LHCN-M2 (cell line): ENCODE measurements at regions not wholly inside any gene's neighbourhood (a gene's known extent, or its start where the extent isn't known, plus 50 kb on each side); places are given as distances from the start of the nearest gene placed in this dataset.
A peak's percentile ranks its signal among the peaks of the same experiment; 100 is the strongest.
"Not testable (repeated sequence)": the region's sequence is repeated elsewhere in the genome, so short reads cannot be mapped to it uniquely, and the experiment has no call there.

Experiments
- DNase-seq: peaks from one replicate; pipeline ENCODE4 v3.0.0-alpha.2; 2012; ENCODE audit warnings: low read depth

GRCh38 chr4:104138116-104138515, 356.6 kb downstream of the CXXC4 start:
- no peak for DNase-seq

- no peak for DNase-seq
Measured at GRCh38 chr4:104129243-104129642, 365.5 kb downstream of the CXXC4 start.

DNA sequence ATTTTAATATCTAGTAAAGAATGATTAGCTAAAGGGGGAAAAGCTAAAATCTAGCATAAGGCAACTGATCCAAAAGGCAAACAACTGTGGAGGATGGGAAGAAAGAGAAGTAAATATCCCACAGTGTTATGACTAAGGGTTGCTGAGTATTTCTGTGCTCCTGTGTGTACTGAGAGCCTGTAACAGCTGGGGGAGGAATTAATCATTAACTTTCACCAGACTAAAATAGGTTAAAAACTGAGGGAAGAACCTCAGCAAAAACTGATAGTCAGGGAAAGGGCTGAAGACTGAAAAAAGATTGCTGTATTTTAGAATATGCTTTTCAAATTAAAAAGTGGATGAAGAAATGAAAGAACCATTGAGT, 365.9 kb downstream of the CXXC4 start:
- DNase-seq, result no peak

DNA sequence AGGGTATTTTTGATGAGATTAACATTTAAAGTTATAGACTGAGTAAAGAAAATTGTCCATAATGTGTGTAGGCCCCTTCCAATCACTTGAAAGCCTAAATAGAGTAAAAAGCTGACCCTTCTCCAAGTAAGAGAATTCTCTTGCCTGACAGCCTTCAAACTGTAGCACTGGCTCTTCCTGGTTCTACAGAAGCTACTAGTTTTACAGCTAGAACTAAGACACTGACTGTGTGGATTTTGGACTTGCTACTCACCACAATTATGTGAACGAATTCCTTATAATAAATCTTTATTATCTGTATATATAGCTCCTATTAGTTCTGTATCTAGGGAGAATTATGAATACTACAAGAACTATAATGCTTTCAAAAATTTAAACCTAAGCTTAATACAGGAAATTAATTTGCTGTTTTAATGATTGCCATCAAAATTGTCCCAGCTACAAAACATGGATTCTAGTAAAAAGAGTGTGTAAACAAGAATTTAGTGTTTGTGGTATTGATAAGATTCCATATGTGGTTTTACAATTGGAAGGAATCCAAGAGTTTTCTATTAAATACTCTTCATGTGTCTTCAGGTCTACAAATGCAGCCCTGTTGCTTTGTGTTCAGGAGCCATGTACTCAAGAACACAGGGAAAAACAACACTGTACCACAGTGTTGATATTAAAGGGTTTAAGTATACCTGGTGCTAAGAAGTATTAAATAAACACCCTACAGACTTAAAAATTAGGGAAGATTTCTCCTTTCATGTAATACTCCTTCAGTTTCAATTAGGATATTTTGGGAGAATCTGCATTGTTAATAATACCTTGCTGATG, 366.5 kb downstream of the CXXC4 start:
- no peak for DNase-seq

DNA sequence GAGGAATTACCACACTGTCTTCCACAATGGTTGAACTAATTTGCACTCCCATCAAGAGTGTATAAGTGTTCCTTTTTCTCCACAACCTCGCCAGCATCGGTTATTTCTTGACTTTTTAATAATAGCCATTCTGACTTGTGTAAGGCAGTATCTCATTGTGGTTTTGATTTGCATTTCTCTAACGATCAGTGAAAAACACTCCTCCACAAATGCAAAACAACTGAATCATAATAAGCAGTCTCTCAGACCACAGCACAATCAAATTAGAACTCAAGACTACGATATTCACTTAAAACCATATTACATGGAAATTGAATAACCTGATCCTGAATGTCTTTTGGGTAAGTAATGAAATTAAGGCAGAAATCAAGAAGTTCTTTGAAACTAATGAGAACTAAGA, 371.7 kb downstream of the CXXC4 start:
- DNase-seq, result no peak

- DNase-seq, result no peak
Measured at GRCh38 chr4:104117776-104118175, 376.9 kb downstream of the CXXC4 start.

GRCh38 chr4:104113850-104114249, 380.8 kb downstream of the CXXC4 start:
- DNase-seq, result no peak

- no peak for DNase-seq
Measured at GRCh38 chr4:104099141-104099540, 379.4 kb upstream of the TACR3 start.

- DNase-seq, result no peak
Measured at GRCh38 chr4:104093247-104093646, 373.5 kb upstream of the TACR3 start.

DNA sequence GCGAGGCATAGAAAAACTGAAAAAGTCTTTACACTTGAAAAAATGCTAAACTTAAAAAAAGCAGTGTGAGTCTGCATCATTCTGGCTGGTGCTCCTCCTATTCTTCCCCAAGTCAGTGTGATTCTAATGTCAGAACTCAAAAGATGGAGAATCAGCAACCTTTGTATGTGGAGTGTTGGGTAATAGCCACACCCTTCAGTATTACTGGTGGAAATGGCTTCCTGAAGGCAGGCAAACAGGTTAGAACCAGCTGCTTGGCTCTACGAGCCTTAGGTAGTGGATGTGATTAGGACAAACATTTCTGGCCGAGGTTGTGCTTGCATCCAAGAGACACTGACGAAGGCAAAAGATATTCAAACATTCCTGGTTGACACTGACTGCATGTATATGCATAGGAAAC, 353.4 kb upstream of the TACR3 start:
- no peak for DNase-seq

GRCh38 chr4:104066533-104066932, 346.7 kb upstream of the TACR3 start:
- DNase-seq, result no peak

DNA sequence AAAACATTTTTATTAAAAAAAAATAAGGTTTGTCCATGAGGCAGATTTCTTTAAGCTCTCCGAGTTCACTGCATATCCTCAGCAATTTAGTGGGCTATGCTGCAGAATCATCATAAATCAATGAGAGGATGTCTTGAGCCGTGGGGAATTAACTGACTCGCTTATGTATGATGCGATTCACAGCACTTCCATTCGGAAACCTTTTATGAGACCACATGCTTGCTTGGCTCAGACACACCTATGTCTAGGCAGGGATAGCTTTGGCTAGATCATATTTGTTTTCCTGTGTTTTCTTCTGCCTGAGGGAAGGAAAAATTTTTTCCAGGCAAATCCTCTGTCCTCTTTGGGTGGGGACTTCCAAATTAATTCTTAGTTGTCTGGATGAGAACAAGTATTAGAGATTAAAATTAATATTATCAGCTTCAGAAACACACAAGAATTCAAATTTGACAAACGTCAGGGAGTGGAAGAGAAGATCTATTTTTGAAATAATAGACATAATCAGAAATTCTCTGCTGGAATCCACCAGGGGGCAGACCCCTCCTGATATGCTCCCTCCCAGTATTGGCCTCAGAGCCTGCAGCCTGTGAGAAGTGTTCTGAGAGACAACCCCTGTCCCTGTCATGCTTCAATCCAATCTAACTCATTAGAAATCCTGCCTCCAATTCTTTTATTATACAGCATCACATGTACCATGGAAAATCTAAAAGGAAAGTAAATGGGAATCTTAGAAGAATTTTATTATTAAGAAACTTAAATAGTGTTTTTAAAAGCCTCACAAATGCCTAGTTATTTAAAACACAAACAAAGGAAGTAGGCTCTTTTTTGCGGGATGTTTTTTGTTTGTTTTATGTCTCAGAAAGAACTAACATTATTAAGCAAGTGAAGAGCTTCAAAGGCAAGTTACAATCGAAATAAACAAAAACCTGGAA, 345.1 kb upstream of the TACR3 start:
- peak; percentile 17 for DNase-seq

- DNase-seq, result no peak
Measured at GRCh38 chr4:104063341-104063740, 343.6 kb upstream of the TACR3 start.

DNA sequence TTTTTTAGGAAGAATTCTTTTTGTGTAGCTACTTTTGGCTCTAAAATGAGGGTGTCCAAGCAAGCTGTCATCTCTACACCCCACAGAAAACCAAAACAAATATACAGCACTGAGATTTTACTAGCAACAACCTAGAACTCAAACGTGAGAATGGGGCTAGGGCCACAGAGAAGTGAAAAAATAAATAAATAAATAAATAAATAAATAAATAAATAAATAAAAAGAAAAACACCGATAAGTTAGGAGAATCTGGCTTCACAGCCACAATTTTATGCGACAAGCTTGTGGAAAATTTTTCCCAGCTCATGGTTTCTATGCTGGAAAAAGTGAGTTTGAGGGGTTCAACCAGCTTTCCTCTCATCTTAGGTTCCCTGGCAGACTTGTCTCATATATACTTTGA, 324.6 kb upstream of the TACR3 start:
- no peak for DNase-seq

- no peak for DNase-seq
Measured at GRCh38 chr4:104032896-104033295, 313.1 kb upstream of the TACR3 start.

DNA sequence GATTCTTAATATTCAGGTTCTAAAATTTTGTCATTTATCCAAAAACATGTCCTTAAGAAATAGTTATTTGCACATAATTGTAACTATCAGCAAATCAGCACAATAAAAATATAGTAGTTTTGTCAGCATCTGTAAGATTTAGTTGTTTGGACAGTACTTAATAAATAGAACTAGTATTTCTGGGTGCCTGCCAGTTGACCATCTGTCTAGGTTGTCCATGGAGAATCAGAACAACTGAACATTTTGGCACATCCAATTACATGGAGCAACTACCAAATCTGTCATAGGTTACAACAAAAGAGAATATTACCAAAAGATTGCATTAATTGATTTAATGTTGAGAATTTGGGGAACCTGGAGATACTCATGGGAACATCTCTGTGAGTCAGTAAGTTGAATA, 305.5 kb upstream of the TACR3 start:
- DNase-seq, result no peak

GRCh38 chr4:104022831-104023230, 303.0 kb upstream of the TACR3 start:
- DNase-seq, result no peak

DNA sequence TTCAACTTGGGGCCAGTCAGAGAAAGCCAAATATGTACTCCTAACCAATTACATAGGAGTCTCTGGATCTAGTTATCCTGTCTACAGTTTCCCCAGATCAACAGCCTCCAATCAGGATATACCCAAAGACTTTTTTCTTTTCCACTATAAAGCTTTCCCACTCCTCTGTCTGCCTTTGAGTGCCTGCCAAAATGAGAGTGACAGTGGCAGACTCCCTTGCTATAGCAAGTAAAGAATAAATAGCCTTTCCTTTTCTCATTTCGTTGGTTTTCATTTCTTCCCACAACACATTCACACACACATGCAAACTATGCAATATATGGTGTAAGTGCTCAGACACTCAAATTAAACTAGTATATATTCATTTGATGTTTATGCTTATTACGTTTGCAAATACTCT, 302.4 kb upstream of the TACR3 start:
- no peak for DNase-seq

DNA sequence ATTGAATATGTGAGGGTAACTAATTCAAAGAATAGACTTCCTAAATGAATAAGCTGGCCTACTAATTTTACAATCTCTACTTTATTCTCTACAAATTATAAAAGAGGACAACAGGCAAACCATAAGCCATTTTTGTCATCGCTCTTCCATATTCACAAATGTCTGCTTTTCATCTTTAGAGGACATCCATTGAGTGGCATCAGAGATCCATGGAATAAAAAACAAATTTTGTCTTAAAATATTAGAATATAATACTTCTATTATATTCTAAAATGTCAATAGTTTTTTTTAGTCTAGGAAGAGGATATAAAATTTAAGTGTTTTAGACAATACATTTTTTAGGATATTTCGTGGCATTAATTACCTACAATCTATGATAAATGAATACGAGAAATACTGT, 300.9 kb upstream of the TACR3 start:
- no peak for DNase-seq

DNA sequence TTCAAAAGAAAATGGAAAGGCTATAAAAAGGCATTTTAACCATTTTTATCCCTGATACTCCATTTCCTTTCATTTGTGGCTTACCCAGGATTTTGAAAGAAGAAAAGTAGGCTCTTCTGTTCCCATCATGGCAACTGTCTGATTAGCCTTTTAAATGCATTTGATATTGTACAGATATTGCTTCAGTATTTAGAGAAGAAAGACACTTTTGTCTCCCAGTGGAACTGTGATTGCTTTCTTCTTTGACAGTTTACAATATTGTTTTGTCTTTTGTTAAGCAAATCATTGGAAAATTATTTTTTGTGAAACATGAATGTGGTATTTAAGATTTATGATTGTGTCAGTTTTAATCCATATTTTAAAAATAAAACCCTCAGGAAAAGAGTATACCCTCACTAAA, 297.4 kb upstream of the TACR3 start:
- no peak for DNase-seq

- DNase-seq, result no peak
Measured at GRCh38 chr4:104015680-104016079, 295.9 kb upstream of the TACR3 start.

GRCh38 chr4:104010722-104011121, 290.9 kb upstream of the TACR3 start:
- DNase-seq, result no peak

DNA sequence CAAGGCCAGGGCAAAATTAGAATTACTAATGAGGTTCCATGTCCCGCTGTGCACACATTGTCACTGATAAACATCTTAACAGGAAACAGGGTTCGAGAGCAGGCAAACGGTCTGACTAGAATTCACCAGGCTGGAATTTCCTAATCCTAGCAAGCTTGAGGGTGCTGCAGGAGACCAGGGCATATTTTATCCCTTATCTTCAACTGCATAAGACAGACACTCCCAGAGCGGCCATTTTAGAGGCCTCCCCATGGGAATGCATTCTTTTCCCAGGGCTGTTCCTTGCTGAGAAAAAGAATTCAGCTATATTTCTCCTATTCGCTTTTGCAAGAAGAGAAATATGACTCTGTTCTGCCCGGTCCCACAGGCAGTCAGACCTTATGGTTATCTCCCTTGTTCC, 282.5 kb upstream of the TACR3 start:
- not testable (repeated sequence) for DNase-seq
